ENCODE measurements at regions not wholly inside any gene's neighbourhood (a gene's known extent, or its start where the extent isn't known, plus 50 kb on each side); places are given as distances from the start of the nearest gene placed in this dataset.
A peak's percentile ranks its signal among the peaks of the same experiment; 100 is the strongest.

DNA sequence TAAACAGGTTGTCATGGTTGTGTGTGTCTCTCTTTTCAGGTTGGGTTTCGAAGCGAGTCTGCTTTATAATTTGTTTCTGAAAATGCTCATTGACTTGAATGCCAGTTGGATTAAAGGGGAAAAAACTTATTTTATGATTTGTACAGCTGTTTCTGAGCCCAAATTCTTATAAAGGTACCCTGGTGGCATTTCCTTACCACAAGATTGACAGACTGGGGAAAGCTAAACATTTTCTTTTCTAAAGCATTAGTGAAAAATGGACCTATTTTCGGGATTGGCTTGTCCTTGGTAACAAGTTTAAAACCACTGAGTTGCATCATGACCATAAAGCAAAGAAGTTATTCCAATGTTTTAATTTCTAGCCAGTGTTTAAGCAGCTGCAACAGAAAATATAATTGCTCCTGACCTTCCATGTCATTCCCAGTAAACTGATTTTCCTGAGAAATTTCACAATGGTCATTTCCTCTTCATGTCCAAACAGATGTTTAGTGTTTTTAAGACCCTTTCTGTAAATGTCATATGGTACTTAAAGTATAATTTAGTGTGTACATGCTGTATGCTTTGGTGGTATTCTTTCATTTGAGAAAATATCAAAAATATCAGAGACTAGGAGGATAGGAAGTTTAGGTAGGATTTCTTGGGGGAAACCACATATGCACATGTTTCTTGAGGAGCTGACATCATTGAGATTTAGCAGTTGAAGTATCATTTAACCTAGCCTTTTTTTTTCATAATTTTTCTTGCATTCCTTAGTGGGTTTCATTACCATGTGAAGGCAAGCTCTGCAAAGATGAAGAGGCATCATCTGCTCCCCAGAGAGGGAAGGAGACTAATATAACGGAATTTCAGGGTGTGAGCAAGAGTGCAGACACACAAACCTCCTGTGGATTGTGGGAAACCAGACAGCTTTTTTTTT is 667.1 kb upstream of the RGMB start:
- TF ChIP-seq GATA3 (IDR thresholded peaks at IDR 0.05; ENCODE audit: low read depth, low read length) (no peak), GATA2 (IDR thresholded peaks at IDR 0.05; ENCODE audit: low read depth, low read length) (no peak)

DNA sequence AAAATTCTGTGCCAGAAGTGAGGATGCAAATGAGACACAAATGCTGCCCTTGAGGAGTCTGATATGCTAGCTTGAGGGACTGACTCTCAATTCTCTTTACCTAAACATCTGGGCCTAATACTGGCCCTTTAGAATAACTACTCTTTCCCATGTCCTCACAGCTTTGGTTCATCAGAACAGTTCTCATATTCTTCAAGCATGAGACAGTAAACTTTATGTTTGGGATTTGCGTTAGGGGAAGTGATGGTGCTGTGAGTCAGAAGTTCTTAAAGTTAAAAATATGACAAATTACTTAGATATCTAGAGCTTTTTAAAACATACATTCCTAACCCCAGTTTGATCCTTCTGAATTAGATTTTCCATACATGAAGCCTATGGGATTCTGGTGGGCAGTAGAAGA is 665.0 kb upstream of the RGMB start:
- TF ChIP-seq GATA2 (IDR thresholded peaks at IDR 0.05; ENCODE audit: low read depth, low read length): no peak
- no peak for TF ChIP-seq GATA3 (IDR thresholded peaks at IDR 0.05; ENCODE audit: low read depth, low read length)

GRCh38 chr5:98109561-98110006 is 663.9 kb upstream of the RGMB start:
- TF ChIP-seq GATA2 (IDR thresholded peaks at IDR 0.05; ENCODE audit: low read depth, low read length) (no peak), GATA3 (IDR thresholded peaks at IDR 0.05; ENCODE audit: low read depth, low read length) (no peak)

- no peak for TF ChIP-seq GATA2 (IDR thresholded peaks at IDR 0.05; ENCODE audit: low read depth, low read length)
- peak; percentile 39; the same call in 1 of the 2 replicates for TF ChIP-seq GATA3 (IDR thresholded peaks at IDR 0.05; ENCODE audit: low read depth, low read length)
These were observed 663.2 kb upstream of the RGMB start for GRCh38 chr5:98110282-98110691.

DNA sequence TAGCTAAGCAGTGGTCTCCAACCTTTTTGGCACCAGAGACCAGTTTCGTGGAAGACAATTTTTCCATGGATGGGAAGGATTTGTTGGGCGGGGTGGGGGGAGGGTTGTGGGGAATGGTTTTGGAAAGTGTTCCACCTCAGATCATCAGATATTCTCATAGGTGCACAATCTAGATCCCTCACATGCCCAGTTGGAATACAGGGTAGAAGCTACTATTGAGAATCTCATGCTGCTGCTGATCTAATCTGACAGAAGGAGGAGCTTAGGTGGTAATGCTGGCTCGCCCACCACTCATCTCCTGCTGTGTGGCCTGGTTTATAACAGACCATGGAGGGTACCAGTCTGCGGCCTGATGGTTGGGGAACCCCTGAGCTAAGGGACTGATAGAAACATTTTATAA is 662.7 kb upstream of the RGMB start:
- TF ChIP-seq GATA3 (IDR thresholded peaks at IDR 0.05; ENCODE audit: low read depth, low read length) (no peak), GATA2 (IDR thresholded peaks at IDR 0.05; ENCODE audit: low read depth, low read length) (no peak)

DNA sequence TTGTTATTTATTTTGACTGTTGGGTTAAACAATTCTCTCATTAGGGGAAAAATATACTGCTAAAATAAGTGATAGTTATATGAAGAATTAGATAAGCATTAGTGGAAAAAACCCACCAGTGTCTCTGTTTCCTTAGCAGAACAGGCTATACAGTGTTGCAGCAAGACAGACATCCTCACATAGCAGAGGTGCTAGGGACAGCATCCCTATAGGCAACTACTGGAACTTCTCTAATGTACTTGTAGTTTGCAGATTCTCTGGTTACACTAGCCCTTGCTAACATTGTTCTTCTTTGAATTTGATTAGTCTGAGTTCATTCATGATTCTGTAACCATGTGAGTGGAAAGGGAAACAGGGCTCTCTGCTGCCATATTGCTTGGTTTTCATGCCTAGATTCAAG is 661.8 kb upstream of the RGMB start:
- TF ChIP-seq GATA3 (IDR thresholded peaks at IDR 0.05; ENCODE audit: low read depth, low read length) (no peak), GATA2 (IDR thresholded peaks at IDR 0.05; ENCODE audit: low read depth, low read length) (no peak)

DNA sequence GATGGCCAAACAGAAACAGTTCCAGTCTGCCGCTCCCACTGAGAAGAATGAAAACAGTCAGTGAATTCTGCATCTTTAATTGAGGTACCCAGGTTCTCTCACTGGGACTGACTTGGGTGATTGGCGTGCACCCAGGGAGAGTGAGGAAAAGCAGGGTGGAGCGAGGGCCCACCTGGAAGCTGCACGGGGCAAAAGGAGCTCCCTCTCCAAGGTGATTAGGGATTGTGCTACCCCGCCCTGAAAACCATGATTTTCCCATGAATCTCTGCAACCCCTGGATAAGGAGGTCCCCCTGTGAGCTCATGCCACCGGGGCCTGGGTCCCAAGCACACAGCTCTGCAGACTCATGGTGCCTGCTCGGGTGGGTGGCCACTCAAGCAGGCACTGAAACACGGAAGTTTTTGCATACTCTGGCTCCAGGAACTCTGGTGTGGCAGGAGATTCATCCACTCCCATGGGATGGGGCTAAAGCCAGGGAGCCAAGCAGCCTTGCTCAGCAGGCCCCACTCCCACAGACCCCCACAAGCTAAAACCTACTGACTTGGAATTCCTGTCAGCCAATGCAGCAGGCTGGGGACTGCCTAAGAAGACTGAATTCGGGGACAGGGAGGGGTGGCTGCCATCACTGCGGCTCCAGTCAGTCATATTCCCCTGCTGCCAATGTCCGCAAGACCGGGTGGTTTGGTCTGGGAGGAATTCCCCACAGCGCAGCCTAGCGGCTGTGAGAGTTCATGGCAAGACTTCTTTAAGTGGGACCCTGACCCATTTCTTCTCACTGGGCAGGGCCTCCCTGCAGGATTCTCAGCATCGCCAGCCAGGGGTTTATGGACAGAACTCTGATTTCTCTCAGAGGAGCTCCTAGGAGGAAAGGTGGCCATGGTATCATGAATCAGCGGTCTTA is 652.2 kb upstream of the RGMB start:
- TF ChIP-seq GATA3 (IDR thresholded peaks at IDR 0.05; ENCODE audit: low read depth, low read length) (no peak), GATA2 (IDR thresholded peaks at IDR 0.05; ENCODE audit: low read depth, low read length) (no peak)

DNA sequence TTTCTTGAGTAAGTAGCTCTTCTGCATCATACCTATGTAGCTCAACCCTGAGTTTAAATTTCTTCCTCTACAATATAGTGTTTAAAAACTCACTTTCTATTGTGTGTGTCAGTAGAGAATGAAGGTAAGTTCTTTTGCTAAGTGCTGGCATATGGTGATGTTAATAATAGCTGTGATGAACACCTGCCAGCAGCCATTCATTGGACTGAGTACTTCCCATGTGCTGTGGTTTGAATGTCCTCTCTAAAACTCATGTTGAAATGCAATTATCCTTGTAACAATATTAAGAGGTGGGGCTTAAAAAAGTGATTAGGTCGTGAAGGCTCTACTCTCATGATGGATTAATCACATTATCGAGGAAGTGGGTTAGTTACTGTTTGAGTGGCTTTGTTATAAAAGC is 645.2 kb upstream of the RGMB start:
- no peak for TF ChIP-seq GATA2 (IDR thresholded peaks at IDR 0.05; ENCODE audit: low read depth, low read length)
- no peak for TF ChIP-seq GATA3 (IDR thresholded peaks at IDR 0.05; ENCODE audit: low read depth, low read length)

DNA sequence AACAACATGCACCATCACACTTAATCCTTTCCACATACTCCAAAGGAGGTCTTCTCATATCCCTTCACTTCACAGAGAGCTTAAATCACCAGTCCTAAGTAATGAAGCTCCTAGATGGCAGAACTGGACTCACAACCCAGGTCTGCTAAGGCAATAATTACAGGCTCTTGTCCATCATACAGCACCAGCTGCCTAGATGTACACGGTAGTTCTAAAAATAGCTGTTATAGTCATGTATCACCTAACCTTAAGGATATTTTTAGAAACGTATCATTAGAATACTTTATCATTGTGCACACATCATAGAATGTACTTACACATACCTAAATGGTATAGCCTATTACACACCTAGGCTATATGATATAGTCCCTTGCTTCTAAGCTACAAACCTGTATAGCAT is 644.6 kb upstream of the RGMB start:
- TF ChIP-seq GATA3 (IDR thresholded peaks at IDR 0.05; ENCODE audit: low read depth, low read length): no peak
- no peak for TF ChIP-seq GATA2 (IDR thresholded peaks at IDR 0.05; ENCODE audit: low read depth, low read length)

GRCh38 chr5:98130261-98131035 is 643.0 kb upstream of the RGMB start:
- TF ChIP-seq GATA2 (IDR thresholded peaks at IDR 0.05; ENCODE audit: low read depth, low read length) (no peak), GATA3 (IDR thresholded peaks at IDR 0.05; ENCODE audit: low read depth, low read length) (no peak)

DNA sequence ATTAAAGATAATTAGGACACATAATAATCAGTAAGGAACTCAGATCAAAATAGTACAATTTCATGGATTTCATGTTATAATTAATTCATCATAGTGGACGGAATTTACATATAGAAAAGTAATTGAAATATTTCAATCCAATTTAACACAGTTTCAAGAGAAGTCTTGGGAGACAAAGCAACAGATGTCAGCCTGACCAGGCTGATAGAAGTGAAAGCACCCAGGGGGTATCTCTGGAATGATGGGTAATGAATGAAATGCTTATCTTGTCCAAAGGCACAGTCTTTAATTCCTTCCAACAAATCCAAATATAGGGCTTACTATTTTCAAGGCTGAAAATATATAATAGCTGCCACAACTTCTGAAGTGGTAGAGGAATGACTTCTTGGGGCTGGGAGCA is 629.3 kb upstream of the RGMB start:
- no peak for TF ChIP-seq GATA3 (IDR thresholded peaks at IDR 0.05; ENCODE audit: low read depth, low read length)
- TF ChIP-seq GATA2 (IDR thresholded peaks at IDR 0.05; ENCODE audit: low read depth, low read length): no peak

DNA sequence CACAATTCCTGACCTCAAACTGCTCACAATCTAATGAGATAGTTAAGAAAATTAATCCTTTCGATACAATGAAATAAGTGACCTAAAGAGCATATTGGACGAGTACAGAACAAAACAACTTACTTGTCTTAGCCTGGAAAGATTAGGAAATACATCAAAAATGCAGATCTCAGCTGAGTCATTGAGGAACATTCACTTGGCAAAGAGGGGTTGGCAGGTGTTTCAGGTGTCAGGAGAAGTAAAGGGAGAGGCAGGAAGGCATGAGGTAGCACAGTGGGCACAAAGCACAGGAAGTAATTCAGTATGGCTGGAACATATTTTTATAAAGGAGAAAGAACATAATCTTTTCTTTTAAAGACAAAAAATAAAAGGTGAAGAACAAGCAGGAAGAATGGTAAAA is 628.8 kb upstream of the RGMB start:
- no peak for TF ChIP-seq GATA2 (IDR thresholded peaks at IDR 0.05; ENCODE audit: low read depth, low read length)
- TF ChIP-seq GATA3 (IDR thresholded peaks at IDR 0.05; ENCODE audit: low read depth, low read length): no peak

- TF ChIP-seq GATA2 (IDR thresholded peaks at IDR 0.05; ENCODE audit: low read depth, low read length) (no peak), GATA3 (IDR thresholded peaks at IDR 0.05; ENCODE audit: low read depth, low read length) (no peak)
These were observed 616.1 kb upstream of the RGMB start for GRCh38 chr5:98157368-98157767.

DNA sequence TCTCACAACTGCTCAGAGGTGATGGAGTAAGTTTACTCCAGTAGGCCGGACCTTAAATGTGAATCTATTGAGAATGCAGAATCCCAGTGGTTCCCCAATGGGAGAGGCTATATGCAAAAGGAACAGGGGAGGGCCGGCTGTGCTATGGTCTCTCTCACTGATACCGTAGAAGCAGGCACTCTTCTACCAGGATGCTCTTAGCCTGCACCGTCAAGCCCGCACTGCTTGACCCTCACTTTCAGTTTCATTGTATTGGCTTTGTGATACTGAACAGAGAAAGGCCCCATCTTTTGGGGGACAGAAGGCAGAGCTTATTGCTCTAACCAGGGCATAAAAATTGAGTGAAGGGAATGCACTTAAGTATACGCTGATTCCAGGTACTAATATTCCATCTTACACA is 615.0 kb upstream of the RGMB start:
- no peak for TF ChIP-seq GATA3 (IDR thresholded peaks at IDR 0.05; ENCODE audit: low read depth, low read length)
- no peak for TF ChIP-seq GATA2 (IDR thresholded peaks at IDR 0.05; ENCODE audit: low read depth, low read length)

Data from SH-SY5Y (cell line).